A549 (cell line): ENCODE measurements at regions not wholly inside any gene's neighbourhood (a gene's known extent, or its start where the extent isn't known, plus 50 kb on each side); places are given as distances from the start of the nearest gene placed in this dataset.

ENCODE experiments used
- ATAC-seq, 2 experiments: fragments of 200-7000 bp in 1 of 2; fragments of >200 bp in 1 of 2; cut with Nextera tagmentation in 1 of 2; cut with Tn5 transposase in 1 of 2; 3 replicates each; pipeline versions ENCODE4 v1.8.0 to v1.9.1; 2018 to 2020; ENCODE audit warnings: mild to moderate bottlenecking in 1 of 2, moderate library complexity in 1 of 2
- CTCF ChIA-PET: fragments of 300-600 bp; sonication (Branson Sonifier 250); formaldehyde crosslinking; extraction: SDS; loops from one replicate; lab custom pipeline; 2021; ENCODE audit warnings: antibody characterized with exemption, inconsistent platforms; lab: Yijun Ruan, JAX
- POLR2A ChIA-PET: fragments of 350-600 bp; formaldehyde crosslinking; extraction: SDS; loops from one replicate; lab custom pipeline; 2021; ENCODE audit warnings: antibody characterized with exemption, inconsistent platforms; lab: Yijun Ruan, JAX
- DNase-seq, 2 experiments: peaks; one replicate each; pipeline versions ENCODE4 v3.0.0 to v3.0.0-alpha.2; 2011 to 2016; ENCODE audit warnings: low read depth in 1 of 2, low spot score in 1 of 2
- FAIRE-seq: peaks from 2 replicates; lab custom pipeline; 2011; peaks lifted over from hg19 to GRCh38; lab: Jason Lieb, UNC
- H3K27ac ChIP-seq, 2 experiments: fragments of >200 bp; sonication (Bioruptor Twin); formaldehyde crosslinking; 3 replicates each; pipeline ENCODE4 v1.5.1; 2016 to 2017
- H3K4me1 ChIP-seq: fragments of >200 bp; sonication (Bioruptor Twin); formaldehyde crosslinking; 3 replicates; pipeline ENCODE4 v1.6.1; 2016
- H3K4me2 ChIP-seq: fragments of >200 bp; sonication (Bioruptor Twin); formaldehyde crosslinking; 3 replicates; pipeline ENCODE4 v1.6.1; 2016
- H3K4me3 ChIP-seq: fragments of >200 bp; sonication (Bioruptor Twin); formaldehyde crosslinking; 3 replicates; pipeline ENCODE4 v1.5.1; 2016
- H3K9me3 ChIP-seq: fragments of >200 bp; sonication (Bioruptor Twin); formaldehyde crosslinking; 3 replicates; pipeline ENCODE4 v1.6.1; 2016
- BHLHE40 ChIP-seq: IDR thresholded peaks from 2 replicates; pipeline ENCODE4 v1.6.1; 2012; ENCODE audit warnings: low read depth, low read length, inconsistent platforms
- CBX2 ChIP-seq: fragments of 200-600 bp; sonication (generic); IDR thresholded peaks from 2 replicates; pipeline ENCODE4 v1.6.1; 2016; ENCODE audit warnings: low read depth, mild to moderate bottlenecking, borderline replicate concordance
- E2F6 ChIP-seq: IDR thresholded peaks from 2 replicates; pipeline ENCODE4 v1.6.1; 2012; ENCODE audit warnings: low read depth, borderline replicate concordance
- FOSB ChIP-seq: fragments of 250-450 bp; sonication (Bioruptor Pico); IDR thresholded peaks from 2 replicates; pipeline ENCODE4 v1.5.0; 2020; ENCODE audit warnings: mild to moderate bottlenecking, moderate library complexity
- FOSL2 ChIP-seq, 2 experiments: fragments of 450-650 bp in 1 of 2; fragments of >200 bp in 1 of 2; sonication (Bioruptor Twin) in 1 of 2; formaldehyde crosslinking; IDR thresholded peaks; 2 replicates each; pipeline versions ENCODE4 v1.5.0 to v1.6.1; 2016 to 2020; ENCODE audit warnings: mild to moderate bottlenecking in 1 of 2, moderate library complexity in 1 of 2
- HEYL ChIP-seq: fragments of 250-450 bp; sonication (Bioruptor Pico); IDR thresholded peaks from 2 replicates; pipeline ENCODE4 v1.8.0; 2021; ENCODE audit warnings: mild to moderate bottlenecking, moderate library complexity
- HMGXB4 ChIP-seq: fragments of 250-450 bp; sonication (Bioruptor Pico); IDR thresholded peaks from 2 replicates; pipeline ENCODE4 v1.5.0; 2021; ENCODE audit warnings: mild to moderate bottlenecking, moderate library complexity, borderline replicate concordance
- HOXB13 ChIP-seq: fragments of 250-450 bp; sonication (Bioruptor Pico); IDR thresholded peaks from 2 replicates; pipeline ENCODE4 v1.5.0; 2020; ENCODE audit warnings: low read depth, mild to moderate bottlenecking, moderate library complexity
- HOXB5 ChIP-seq: fragments of 250-450 bp; sonication (Bioruptor Pico); IDR thresholded peaks from 2 replicates; pipeline ENCODE4 v1.5.0; 2020; ENCODE audit warnings: mild to moderate bottlenecking, moderate library complexity
- JUN ChIP-seq, 2 experiments: fragments of >200 bp; sonication (Bioruptor Twin); formaldehyde crosslinking; IDR thresholded peaks; 2 replicates in 1 of 2; 3 replicates in 1 of 2; pipeline ENCODE4 v1.6.1; 2016 to 2017
- KDM1A ChIP-seq: fragments of 200-600 bp; sonication (generic); IDR thresholded peaks from 2 replicates; pipeline ENCODE4 v1.6.1; 2016; ENCODE audit warnings: low read depth, mild to moderate bottlenecking
- KDM5A ChIP-seq: fragments of 200-600 bp; sonication (generic); IDR thresholded peaks from 2 replicates; pipeline ENCODE4 v1.6.1; 2016; ENCODE audit warnings: antibody characterized with exemption, mild to moderate bottlenecking
- MYC ChIP-seq: IDR thresholded peaks from 2 replicates; pipeline ENCODE4 v1.6.1; 2012; ENCODE audit warnings: mild to moderate bottlenecking, inconsistent platforms, low read length, improper control_type of control experiment, borderline replicate concordance
- NFE2L2 ChIP-seq: fragments of 150-350 bp; conservative IDR thresholded peaks from 2 replicates; pipeline ENCODE4 v1.6.1; 2014; ENCODE audit warnings: low read length
- PBX3 ChIP-seq: IDR thresholded peaks from 2 replicates; pipeline ENCODE4 v1.6.1; 2012
- POLR2A ChIP-seq: IDR thresholded peaks from 2 replicates; pipeline ENCODE4 v1.6.1; 2012; ENCODE audit warnings: mild to moderate bottlenecking, low read length
- RARB ChIP-seq: fragments of 250-450 bp; sonication (Bioruptor Pico); IDR thresholded peaks from 2 replicates; pipeline ENCODE4 v1.8.0; 2021; ENCODE audit warnings: mild to moderate bottlenecking, moderate library complexity
- RNF2 ChIP-seq: fragments of 200-600 bp; sonication (generic); IDR thresholded peaks from 2 replicates; pipeline ENCODE4 v1.6.1; 2016; ENCODE audit warnings: low read depth, mild to moderate bottlenecking, antibody characterized with exemption, moderate library complexity, borderline replicate concordance
- SMC3 ChIP-seq: fragments of >200 bp; sonication (Bioruptor Twin); formaldehyde crosslinking; IDR thresholded peaks from 3 replicates; pipeline ENCODE4 v1.6.1; 2018; ENCODE audit warnings: inconsistent platforms
- TFCP2L1 ChIP-seq: fragments of 250-450 bp; sonication (Bioruptor Pico); IDR thresholded peaks from 2 replicates; pipeline ENCODE4 v1.5.0; 2021; ENCODE audit warnings: mild to moderate bottlenecking
- TP53 ChIP-seq: fragments of 250-450 bp; sonication (Bioruptor Pico); IDR thresholded peaks from 2 replicates; pipeline ENCODE4 v1.5.0; 2021; ENCODE audit warnings: mild to moderate bottlenecking, moderate library complexity
- ZC3H11A ChIP-seq: fragments of 450-650 bp; IDR thresholded peaks from 2 replicates; pipeline ENCODE4 v1.6.1; 2014; ENCODE audit warnings: antibody characterized with exemption, mild to moderate bottlenecking
- ZFP36 ChIP-seq: fragments of 450-650 bp; IDR thresholded peaks from 2 replicates; pipeline ENCODE4 v1.6.1; 2014; ENCODE audit warnings: borderline replicate concordance; ENCODE audit not compliant: partially characterized antibody
- ZNF302 ChIP-seq: fragments of 250-450 bp; sonication (Bioruptor Pico); IDR thresholded peaks from 2 replicates; pipeline ENCODE4 v1.9.0; 2021; ENCODE audit warnings: inconsistent platforms, mild to moderate bottlenecking, moderate library complexity
- ZSCAN20 ChIP-seq: fragments of 250-450 bp; sonication (Bioruptor Pico); IDR thresholded peaks from 2 replicates; pipeline ENCODE4 v1.8.0; 2022; ENCODE audit warnings: mild to moderate bottlenecking, moderate library complexity
- WGBS: methylation state at CpG from one replicate; pipeline ENCODE4 v1.1.6; 2017; ENCODE audit errors: missing lambda C conversion rate; 5-methylcytosine and 5-hydroxymethylcytosine counted together
- TF ChIP-seq, protein P1 (sequence below): fragments of >200 bp; sonication (Bioruptor Twin); formaldehyde crosslinking; IDR thresholded peaks from 3 replicates; pipeline ENCODE4 v1.6.1; 2016
- TF ChIP-seq, protein P2 (sequence below): fragments of >200 bp; sonication (Bioruptor Twin); formaldehyde crosslinking; IDR thresholded peaks from 3 replicates; pipeline ENCODE4 v1.5.1; 2016

DNA sequence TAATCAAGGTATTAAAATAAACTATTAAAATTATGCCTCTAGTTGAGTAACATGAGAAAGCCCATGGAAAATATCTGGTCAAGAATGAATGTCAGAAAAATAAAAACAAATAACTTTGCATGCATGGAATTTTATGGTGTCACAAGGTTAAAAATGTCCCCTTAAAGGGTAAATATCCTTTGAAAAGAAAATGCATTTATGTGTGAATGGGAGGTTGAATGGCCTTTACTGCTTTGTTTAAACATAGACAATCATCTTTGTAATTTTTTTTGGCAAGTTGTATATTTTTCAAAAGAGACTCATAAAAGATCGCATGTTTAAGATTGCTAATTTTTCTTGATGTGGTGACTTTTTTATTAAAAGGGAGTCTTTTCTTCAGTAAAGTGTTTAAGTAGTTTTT is 564.2 kb downstream of the NR2F2 start:
- Histone ChIP-seq H3K4me3 (no peak overlapping the region), H3K9me3 (no peaks in the 10 kb centered on the region), H3K4me1 (no peaks in the 10 kb centered on the region), H3K4me2 (no peak overlapping the region), H3K27ac (no peak overlapping the region)
- DNase-seq, result no peak
- no peak for FAIRE-seq
- ChIA-PET CTCF (no interaction called here), POLR2A (no interaction called here)
- TF ChIP-seq HOXB13 (CRISPR knock-in tag), result no peak
- TF ChIP-seq, protein P1, sequence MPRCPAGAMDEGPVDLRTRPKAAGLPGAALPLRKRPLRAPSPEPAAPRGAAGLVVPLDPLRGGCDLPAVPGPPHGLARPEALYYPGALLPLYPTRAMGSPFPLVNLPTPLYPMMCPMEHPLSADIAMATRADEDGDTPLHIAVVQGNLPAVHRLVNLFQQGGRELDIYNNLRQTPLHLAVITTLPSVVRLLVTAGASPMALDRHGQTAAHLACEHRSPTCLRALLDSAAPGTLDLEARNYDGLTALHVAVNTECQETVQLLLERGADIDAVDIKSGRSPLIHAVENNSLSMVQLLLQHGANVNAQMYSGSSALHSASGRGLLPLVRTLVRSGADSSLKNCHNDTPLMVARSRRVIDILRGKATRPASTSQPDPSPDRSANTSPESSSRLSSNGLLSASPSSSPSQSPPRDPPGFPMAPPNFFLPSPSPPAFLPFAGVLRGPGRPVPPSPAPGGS, result no peak
- TF ChIP-seq E2F6, result no peak
- no peak for TF ChIP-seq FOSL2 (IDR thresholded peaks at IDR 0.05)
- no peak for TF ChIP-seq FOSL2 (CRISPR knock-in tag; IDR thresholded peaks at IDR 0.05)
- TF ChIP-seq FOSB (CRISPR knock-in tag), result no peak
- TF ChIP-seq MYC, result no peak
- no peak for TF ChIP-seq RARB (CRISPR knock-in tag)
- TF ChIP-seq BHLHE40, result no peak
- TF ChIP-seq NFE2L2, result no peak
- TF ChIP-seq POLR2A, result no peak
- no peak for TF ChIP-seq HOXB5 (CRISPR knock-in tag)
- 41% methylated on average over 1 of the region's 1 CpG for WGBS
- ATAC-seq, result no peak

DNA sequence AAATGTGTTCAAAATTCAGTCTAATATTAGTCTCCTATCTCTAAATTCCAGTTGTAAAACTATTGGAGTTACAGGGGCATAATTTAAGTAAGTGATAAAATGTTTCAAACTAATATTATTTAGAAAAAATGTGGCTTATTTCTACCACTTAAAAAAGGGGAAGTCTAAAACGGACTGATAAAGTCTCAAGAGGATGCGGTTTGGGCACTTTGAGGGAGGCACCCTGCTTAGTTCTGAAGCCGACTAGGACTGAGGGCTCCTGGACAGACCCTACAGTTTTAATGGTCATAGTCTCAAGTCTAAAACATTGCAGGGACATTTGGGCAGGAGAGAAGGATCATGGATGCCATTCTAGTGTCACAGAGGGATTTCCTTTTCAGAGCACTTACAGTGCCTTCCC is 566.3 kb downstream of the NR2F2 start:
- Histone ChIP-seq H3K4me3 (no peak overlapping the region), H3K4me2 (no peak overlapping the region), H3K27ac (no peak overlapping the region), H3K4me1 (no peaks in the 10 kb centered on the region), H3K9me3 (no peaks in the 10 kb centered on the region)
- WGBS, result 13% methylated on average over 3 of the region's 3 CpGs
- ChIA-PET POLR2A (no interaction called here), CTCF (interaction anchor here (1.1 kb wide), 1 partner anchor 570 kb away, joined by 4 read pairs; no protein-coding TSS in a partner anchor)
- TF ChIP-seq TP53 (CRISPR knock-in tag) (no peak), ZC3H11A (no peak), ZFP36 (no peak), KDM5A (no peak), TFCP2L1 (no peak), BHLHE40 (no peak), ZSCAN20 (CRISPR knock-in tag) (no peak), FOSB (CRISPR knock-in tag) (no peak), PBX3 (no peak)
- ATAC-seq (no peak), FAIRE-seq (no peak), DNase-seq (no peak)

DNA sequence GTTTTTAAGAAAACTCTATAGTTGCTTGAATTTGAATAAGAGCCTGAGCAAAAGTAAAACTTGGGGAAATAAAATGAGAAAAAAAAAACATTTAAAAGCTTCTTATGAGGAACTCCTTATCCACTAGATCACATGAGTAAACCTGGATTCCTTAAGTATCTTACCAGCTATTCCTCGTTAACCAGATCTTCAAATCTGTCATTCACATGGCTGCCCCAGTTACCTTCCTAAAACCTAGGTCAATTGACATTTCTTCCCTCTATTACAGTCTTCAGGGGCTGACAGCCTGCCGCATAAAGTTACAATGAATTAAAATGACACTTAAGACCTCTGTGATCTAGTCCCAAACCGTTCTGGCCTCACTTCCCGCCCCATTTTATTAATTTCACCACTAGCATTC is 583.6 kb downstream of the NR2F2 start:
- CTCF ChIA-PET, result no interaction called here
- no peak for ATAC-seq

GRCh38 chr15:96916750-96917149 is 586.2 kb downstream of the NR2F2 start:
- Histone ChIP-seq H3K4me1 (no peaks in the 10 kb centered on the region), H3K4me3 (no peak overlapping the region), H3K27ac (no peak overlapping the region), H3K4me2 (no peak overlapping the region), H3K9me3 (peaks cover 19% of the 10 kb centered on the region; the same call in 2 of the 3 replicates)
- ChIA-PET CTCF (no interaction called here), POLR2A (no interaction called here)
- DNase-seq, result no peak
- no peak for FAIRE-seq
- 2% methylated on average over 2 of the region's 2 CpGs for WGBS
- ATAC-seq, result no peak
- TF ChIP-seq HMGXB4 (CRISPR knock-in tag) (no peak), HEYL (CRISPR knock-in tag) (no peak), POLR2A (no peak), JUN (IDR thresholded peaks at IDR 0.05) (no peak), ZSCAN20 (CRISPR knock-in tag) (no peak), ZC3H11A (no peak), KDM1A (no peak), RNF2 (no peak), HOXB13 (CRISPR knock-in tag) (no peak)
- TF ChIP-seq, protein P2, sequence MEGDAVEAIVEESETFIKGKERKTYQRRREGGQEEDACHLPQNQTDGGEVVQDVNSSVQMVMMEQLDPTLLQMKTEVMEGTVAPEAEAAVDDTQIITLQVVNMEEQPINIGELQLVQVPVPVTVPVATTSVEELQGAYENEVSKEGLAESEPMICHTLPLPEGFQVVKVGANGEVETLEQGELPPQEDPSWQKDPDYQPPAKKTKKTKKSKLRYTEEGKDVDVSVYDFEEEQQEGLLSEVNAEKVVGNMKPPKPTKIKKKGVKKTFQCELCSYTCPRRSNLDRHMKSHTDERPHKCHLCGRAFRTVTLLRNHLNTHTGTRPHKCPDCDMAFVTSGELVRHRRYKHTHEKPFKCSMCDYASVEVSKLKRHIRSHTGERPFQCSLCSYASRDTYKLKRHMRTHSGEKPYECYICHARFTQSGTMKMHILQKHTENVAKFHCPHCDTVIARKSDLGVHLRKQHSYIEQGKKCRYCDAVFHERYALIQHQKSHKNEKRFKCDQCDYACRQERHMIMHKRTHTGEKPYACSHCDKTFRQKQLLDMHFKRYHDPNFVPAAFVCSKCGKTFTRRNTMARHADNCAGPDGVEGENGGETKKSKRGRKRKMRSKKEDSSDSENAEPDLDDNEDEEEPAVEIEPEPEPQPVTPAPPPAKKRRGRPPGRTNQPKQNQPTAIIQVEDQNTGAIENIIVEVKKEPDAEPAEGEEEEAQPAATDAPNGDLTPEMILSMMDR, result no peak

More for the DNA sequence above, 583.6 kb downstream of the NR2F2 start:
- no peak overlapping the region for H3K27ac ChIP-seq
- H3K4me3 ChIP-seq, result no peak overlapping the region
- DNase-seq, result no peak
- POLR2A ChIA-PET, result no interaction called here
- H3K9me3 ChIP-seq, result peaks cover 19% of the 10 kb centered on the region; the same call in 2 of the 3 replicates
- H3K4me1 ChIP-seq, result no peaks in the 10 kb centered on the region
- no peak for FAIRE-seq
- 24% methylated on average over 4 of the region's 4 CpGs for WGBS
- H3K4me2 ChIP-seq, result no peak overlapping the region
- no peak for TF ChIP-seq KDM5A
- TF ChIP-seq BHLHE40, result no peak
- no peak for TF ChIP-seq ZNF302
- no peak for TF ChIP-seq CBX2
- no peak for TF ChIP-seq SMC3
- TF ChIP-seq, all 56 proteins: peak for 0
